Panc1 (cell line): ENCODE measurements at regions not wholly inside any gene's neighbourhood (a gene's known extent, or its start where the extent isn't known, plus 50 kb on each side); places are given as distances from the start of the nearest gene placed in this dataset.

ENCODE experiments used
- ATAC-seq: fragments of 200-7000 bp; cut with Tn5 transposase; 2 replicates; pipeline ENCODE4 v1.9.1; 2020; ENCODE audit warnings: mild to moderate bottlenecking, moderate library complexity
- BruUV-seq: library from RNA; stranded (reverse); fragments of 400-500 nt; replicated peaks from 2 replicates; lab custom pipeline; 2021; lab: Mats Ljungman, UMichigan
- CTCF ChIA-PET: fragments of 300-600 bp; sonication (Branson Sonifier 250); formaldehyde crosslinking; loops from one replicate; lab custom pipeline; 2022; ENCODE audit warnings: antibody characterized with exemption; lab: Charles Lee
- POLR2A ChIA-PET: fragments of 300-600 bp; sonication (Branson Sonifier 250); formaldehyde crosslinking; loops from one replicate; lab custom pipeline; 2022; ENCODE audit warnings: antibody characterized with exemption; lab: Charles Lee
- DNase-seq: peaks from one replicate; pipeline ENCODE4 v3.0.0-alpha.2; 2010; ENCODE audit warnings: low read depth, low spot score
- H3K27ac ChIP-seq: 2 replicates; pipeline ENCODE4 v1.5.1; 2011; ENCODE audit warnings: mild to moderate bottlenecking, low read length, inconsistent platforms
- H3K27me3 ChIP-seq: fragments of 200-500 bp; sonication (Bioruptor generic); 2 replicates; pipeline ENCODE4 v1.6.0; 2014; ENCODE audit warnings: low read length, inconsistent platforms; ENCODE audit not compliant: control insufficient read depth, insufficient read depth
- H3K36me3 ChIP-seq: fragments of 200-500 bp; sonication (Bioruptor generic); 2 replicates; pipeline ENCODE4 v1.5.1; 2014; ENCODE audit warnings: inconsistent platforms, mild to moderate bottlenecking, low read length, moderate library complexity; ENCODE audit not compliant: control insufficient read depth, insufficient read depth
- H3K4me1 ChIP-seq: 2 replicates; pipeline ENCODE4 v1.5.1; 2011; ENCODE audit warnings: inconsistent platforms, mild to moderate bottlenecking, low read length, moderate library complexity; ENCODE audit not compliant: control insufficient read depth, insufficient read depth
- H3K4me3 ChIP-seq, 2 experiments: 2 replicates each; pipeline ENCODE4 v1.5.1; 2011 to 2012; ENCODE audit warnings: low read depth in 2 of 2, low read length in 2 of 2, mild to moderate bottlenecking in 2 of 2, inconsistent platforms in 1 of 2, moderate library complexity in 1 of 2
- H3K9me3 ChIP-seq: fragments of 200-500 bp; sonication (Bioruptor generic); 2 replicates; pipeline ENCODE4 v1.5.1; 2014; ENCODE audit warnings: low read depth, mild to moderate bottlenecking, inconsistent platforms, low read length, moderate library complexity; ENCODE audit not compliant: control insufficient read depth, insufficient read depth
- CTCF ChIP-seq: fragments of 450-650 bp; IDR thresholded peaks from 2 replicates; pipeline ENCODE4 v1.5.1; 2017; ENCODE audit warnings: mild to moderate bottlenecking
- POLR2AphosphoS5 ChIP-seq: IDR thresholded peaks from 2 replicates; pipeline ENCODE4 v1.6.1; 2012; ENCODE audit warnings: mild to moderate bottlenecking, low read depth, low read length, moderate library complexity
- SIN3A ChIP-seq: IDR thresholded peaks from 2 replicates; pipeline ENCODE4 v1.6.1; 2012; ENCODE audit warnings: low read depth, mild to moderate bottlenecking, low read length, moderate library complexity, borderline replicate concordance; ENCODE audit not compliant: insufficient read depth
- TCF7L2 ChIP-seq: IDR thresholded peaks from 2 replicates; pipeline ENCODE4 v1.6.1; 2011; ENCODE audit warnings: mild to moderate bottlenecking, low read depth, low read length, inconsistent platforms
- in situ Hi-C: cut with HindIII; loops from 2 replicates; pipeline ENCODE4 v1.10.0; 2016; ENCODE audit warnings: low sequenced_read_pairs, low pct_unique_long_range_greater_than_20kb
- intact Hi-C: fragments of 100-400 bp; cut with micrococcal nuclease; formaldehyde crosslinking; loops from one replicate; pipeline ENCODE4 v1.10.0; 2022; ENCODE audit not compliant: unreplicated experiment
- TF ChIP-seq, protein P1 (sequence below), 2 experiments: IDR thresholded peaks; 2 replicates each; pipeline ENCODE4 v1.6.1; 2011 to 2012; ENCODE audit warnings: low read depth in 2 of 2, control low read depth in 1 of 2, low read length in 1 of 2, mild to moderate bottlenecking in 1 of 2, moderate library complexity in 1 of 2; ENCODE audit not compliant: insufficient read depth in 1 of 2

DNA sequence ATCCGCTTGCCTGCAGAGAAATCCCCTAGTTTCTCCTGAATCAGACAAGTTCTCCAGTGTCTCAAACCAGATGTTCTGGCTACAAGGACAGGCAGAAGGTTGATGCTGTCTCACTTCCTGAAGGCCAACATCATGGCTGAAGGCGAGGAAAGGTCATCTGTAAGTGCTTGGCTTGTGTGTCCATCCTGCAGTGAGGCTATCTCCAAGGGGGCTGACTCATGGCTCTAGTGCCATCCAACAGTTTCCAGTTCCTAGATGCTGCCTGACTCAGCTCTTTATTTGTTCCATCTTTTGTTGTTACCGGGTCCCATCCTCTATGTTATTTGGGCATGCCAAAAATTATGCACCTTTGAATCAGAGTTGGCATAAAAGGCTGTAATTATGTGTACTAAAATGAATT is 232.1 kb upstream of the TBX3 start:
- in situ Hi-C loops: no loop called here
- Histone ChIP-seq H3K4me3 (no peak overlapping the region), H3K9me3 (no peaks in the 10 kb centered on the region), H3K27ac (no peak overlapping the region), H3K27me3 (no peaks in the 10 kb centered on the region), H3K4me1 (no peaks in the 10 kb centered on the region; the same call in 1 of the 2 replicates), H3K36me3 (no peaks in the 10 kb centered on the region)
- TF ChIP-seq, protein P1, sequence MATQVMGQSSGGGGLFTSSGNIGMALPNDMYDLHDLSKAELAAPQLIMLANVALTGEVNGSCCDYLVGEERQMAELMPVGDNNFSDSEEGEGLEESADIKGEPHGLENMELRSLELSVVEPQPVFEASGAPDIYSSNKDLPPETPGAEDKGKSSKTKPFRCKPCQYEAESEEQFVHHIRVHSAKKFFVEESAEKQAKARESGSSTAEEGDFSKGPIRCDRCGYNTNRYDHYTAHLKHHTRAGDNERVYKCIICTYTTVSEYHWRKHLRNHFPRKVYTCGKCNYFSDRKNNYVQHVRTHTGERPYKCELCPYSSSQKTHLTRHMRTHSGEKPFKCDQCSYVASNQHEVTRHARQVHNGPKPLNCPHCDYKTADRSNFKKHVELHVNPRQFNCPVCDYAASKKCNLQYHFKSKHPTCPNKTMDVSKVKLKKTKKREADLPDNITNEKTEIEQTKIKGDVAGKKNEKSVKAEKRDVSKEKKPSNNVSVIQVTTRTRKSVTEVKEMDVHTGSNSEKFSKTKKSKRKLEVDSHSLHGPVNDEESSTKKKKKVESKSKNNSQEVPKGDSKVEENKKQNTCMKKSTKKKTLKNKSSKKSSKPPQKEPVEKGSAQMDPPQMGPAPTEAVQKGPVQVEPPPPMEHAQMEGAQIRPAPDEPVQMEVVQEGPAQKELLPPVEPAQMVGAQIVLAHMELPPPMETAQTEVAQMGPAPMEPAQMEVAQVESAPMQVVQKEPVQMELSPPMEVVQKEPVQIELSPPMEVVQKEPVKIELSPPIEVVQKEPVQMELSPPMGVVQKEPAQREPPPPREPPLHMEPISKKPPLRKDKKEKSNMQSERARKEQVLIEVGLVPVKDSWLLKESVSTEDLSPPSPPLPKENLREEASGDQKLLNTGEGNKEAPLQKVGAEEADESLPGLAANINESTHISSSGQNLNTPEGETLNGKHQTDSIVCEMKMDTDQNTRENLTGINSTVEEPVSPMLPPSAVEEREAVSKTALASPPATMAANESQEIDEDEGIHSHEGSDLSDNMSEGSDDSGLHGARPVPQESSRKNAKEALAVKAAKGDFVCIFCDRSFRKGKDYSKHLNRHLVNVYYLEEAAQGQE (IDR thresholded peaks at IDR 0.05; ENCODE audit: insufficient read depth in 1 of 2, low read depth in 2 of 2, low read length in 1 of 2): no peak
- TF ChIP-seq POLR2AphosphoS5 (no peak), TCF7L2 (no peak), SIN3A (no peak), CTCF (no peak)
- DNase-seq: no peak
- BruUV-seq: no TSS peak
- ChIA-PET POLR2A (no interaction called here), CTCF (no interaction called here)
- no peak for ATAC-seq
- intact Hi-C loops: no loop called here

DNA sequence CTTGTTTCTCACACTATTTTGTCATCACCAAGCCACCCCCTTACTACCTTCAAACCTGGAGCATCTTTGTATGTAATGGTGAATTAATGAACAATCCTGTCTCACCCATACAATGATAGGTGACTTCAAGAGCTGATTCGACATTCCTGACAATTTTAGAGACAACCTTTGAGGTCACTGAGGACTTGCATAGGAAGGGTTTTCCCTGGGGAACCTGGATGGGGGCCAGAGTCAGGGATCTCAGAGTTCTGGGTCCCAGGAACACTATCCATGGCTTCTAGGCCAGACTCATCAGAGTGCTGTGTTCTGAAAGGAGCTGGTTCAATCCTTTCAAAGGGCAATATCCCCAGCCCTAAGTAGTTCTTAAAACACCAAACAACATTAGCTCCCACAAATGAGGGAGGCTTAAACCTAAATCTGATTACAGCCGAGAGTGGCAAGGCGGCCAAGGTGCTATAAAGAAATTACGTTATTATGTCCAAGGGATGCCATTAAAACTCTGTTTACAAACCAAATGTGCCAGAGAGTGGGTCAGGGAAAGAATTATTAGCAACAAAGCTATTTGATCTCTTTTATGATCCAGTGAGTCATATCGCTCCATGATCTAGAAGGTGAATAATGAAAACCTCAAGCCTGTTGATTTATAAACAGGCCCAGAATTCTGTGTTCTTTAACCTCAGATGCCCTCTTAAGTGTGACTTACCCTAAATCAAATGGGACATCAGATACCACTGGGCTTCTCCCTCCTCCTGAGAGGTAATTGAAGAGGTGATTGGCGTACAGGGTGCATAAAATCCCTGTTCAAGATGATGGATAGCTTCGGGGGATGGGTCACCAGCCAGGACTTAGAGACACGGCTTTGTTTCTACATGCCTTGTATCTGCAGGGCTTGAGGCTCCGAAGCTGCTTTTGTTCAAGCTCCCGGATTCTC is 230.2 kb upstream of the TBX3 start:
- ChIA-PET CTCF (no interaction called here), POLR2A (no interaction called here)
- BruUV-seq: no TSS peak
- in situ Hi-C loops (no loop called here), intact Hi-C loops (no loop called here)
- Histone ChIP-seq H3K27me3 (no peaks in the 10 kb centered on the region), H3K36me3 (no peaks in the 10 kb centered on the region), H3K27ac (no peak overlapping the region), H3K4me3 (no peak overlapping the region; a peak in 1 of 4 replicates), H3K4me1 (no peaks in the 10 kb centered on the region), H3K9me3 (no peaks in the 10 kb centered on the region)
- ATAC-seq: peak; percentile 56
- TF ChIP-seq TCF7L2 (peak; percentile 70), CTCF (no peak)
- peak; percentile 41 for DNase-seq
